Panc1 (cell line): ENCODE measurements at regions not wholly inside any gene's neighbourhood (a gene's known extent, or its start where the extent isn't known, plus 50 kb on each side); places are given as distances from the start of the nearest gene placed in this dataset.

ENCODE experiments used
- ATAC-seq: fragments of 200-7000 bp; cut with Tn5 transposase; 2 replicates; pipeline ENCODE4 v1.9.1; 2020; ENCODE audit warnings: mild to moderate bottlenecking, moderate library complexity
- BruUV-seq: library from RNA; stranded (reverse); fragments of 400-500 nt; replicated peaks from 2 replicates; lab custom pipeline; 2021; lab: Mats Ljungman, UMichigan
- CTCF ChIA-PET: fragments of 300-600 bp; sonication (Branson Sonifier 250); formaldehyde crosslinking; loops from one replicate; lab custom pipeline; 2022; ENCODE audit warnings: antibody characterized with exemption; lab: Charles Lee
- POLR2A ChIA-PET: fragments of 300-600 bp; sonication (Branson Sonifier 250); formaldehyde crosslinking; loops from one replicate; lab custom pipeline; 2022; ENCODE audit warnings: antibody characterized with exemption; lab: Charles Lee
- DNase-seq: peaks from one replicate; pipeline ENCODE4 v3.0.0-alpha.2; 2010; ENCODE audit warnings: low read depth, low spot score
- H3K27ac ChIP-seq: 2 replicates; pipeline ENCODE4 v1.5.1; 2011; ENCODE audit warnings: mild to moderate bottlenecking, low read length, inconsistent platforms
- H3K27me3 ChIP-seq: fragments of 200-500 bp; sonication (Bioruptor generic); 2 replicates; pipeline ENCODE4 v1.6.0; 2014; ENCODE audit warnings: low read length, inconsistent platforms; ENCODE audit not compliant: control insufficient read depth, insufficient read depth
- H3K36me3 ChIP-seq: fragments of 200-500 bp; sonication (Bioruptor generic); 2 replicates; pipeline ENCODE4 v1.5.1; 2014; ENCODE audit warnings: inconsistent platforms, mild to moderate bottlenecking, low read length, moderate library complexity; ENCODE audit not compliant: control insufficient read depth, insufficient read depth
- H3K4me1 ChIP-seq: 2 replicates; pipeline ENCODE4 v1.5.1; 2011; ENCODE audit warnings: inconsistent platforms, mild to moderate bottlenecking, low read length, moderate library complexity; ENCODE audit not compliant: control insufficient read depth, insufficient read depth
- H3K4me3 ChIP-seq, 2 experiments: 2 replicates each; pipeline ENCODE4 v1.5.1; 2011 to 2012; ENCODE audit warnings: low read depth in 2 of 2, low read length in 2 of 2, mild to moderate bottlenecking in 2 of 2, inconsistent platforms in 1 of 2, moderate library complexity in 1 of 2
- H3K9me3 ChIP-seq: fragments of 200-500 bp; sonication (Bioruptor generic); 2 replicates; pipeline ENCODE4 v1.5.1; 2014; ENCODE audit warnings: low read depth, mild to moderate bottlenecking, inconsistent platforms, low read length, moderate library complexity; ENCODE audit not compliant: control insufficient read depth, insufficient read depth
- CTCF ChIP-seq: fragments of 450-650 bp; IDR thresholded peaks from 2 replicates; pipeline ENCODE4 v1.5.1; 2017; ENCODE audit warnings: mild to moderate bottlenecking
- POLR2AphosphoS5 ChIP-seq: IDR thresholded peaks from 2 replicates; pipeline ENCODE4 v1.6.1; 2012; ENCODE audit warnings: mild to moderate bottlenecking, low read depth, low read length, moderate library complexity
- REST ChIP-seq, 2 experiments: IDR thresholded peaks; 2 replicates each; pipeline ENCODE4 v1.6.1; 2011 to 2012; ENCODE audit warnings: low read depth in 2 of 2, control low read depth in 1 of 2, low read length in 1 of 2, mild to moderate bottlenecking in 1 of 2, moderate library complexity in 1 of 2; ENCODE audit not compliant: insufficient read depth in 1 of 2
- SIN3A ChIP-seq: IDR thresholded peaks from 2 replicates; pipeline ENCODE4 v1.6.1; 2012; ENCODE audit warnings: low read depth, mild to moderate bottlenecking, low read length, moderate library complexity, borderline replicate concordance; ENCODE audit not compliant: insufficient read depth
- TCF7L2 ChIP-seq: IDR thresholded peaks from 2 replicates; pipeline ENCODE4 v1.6.1; 2011; ENCODE audit warnings: mild to moderate bottlenecking, low read depth, low read length, inconsistent platforms
- in situ Hi-C: cut with HindIII; loops from 2 replicates; pipeline ENCODE4 v1.10.0; 2016; ENCODE audit warnings: low sequenced_read_pairs, low pct_unique_long_range_greater_than_20kb
- intact Hi-C: fragments of 100-400 bp; cut with micrococcal nuclease; formaldehyde crosslinking; loops from one replicate; pipeline ENCODE4 v1.10.0; 2022; ENCODE audit not compliant: unreplicated experiment

GRCh38 chr11:23226331-23227077 is 366.2 kb upstream of the CCDC179 start:
- Histone ChIP-seq H3K27me3 (no peaks in the 10 kb centered on the region), H3K36me3 (no peaks in the 10 kb centered on the region), H3K27ac (no peak overlapping the region), H3K4me3 (no peak overlapping the region), H3K9me3 (no peaks in the 10 kb centered on the region), H3K4me1 (no peaks in the 10 kb centered on the region)
- intact Hi-C loops (no loop called here), in situ Hi-C loops (no loop called here)
- ChIA-PET POLR2A (no interaction called here), CTCF (no interaction called here)
- no peak for ATAC-seq
- no TSS peak for BruUV-seq
- no peak for TF ChIP-seq TCF7L2
- TF ChIP-seq REST (IDR thresholded peaks at IDR 0.05; ENCODE audit: insufficient read depth in 1 of 2, low read depth in 2 of 2, low read length in 1 of 2) = no peak
- no peak for TF ChIP-seq POLR2AphosphoS5
- no peak for TF ChIP-seq CTCF
- no peak for TF ChIP-seq SIN3A
- DNase-seq = no peak

- Histone ChIP-seq H3K36me3 (no peaks in the 10 kb centered on the region), H3K27ac (no peak overlapping the region), H3K4me3 (no peak overlapping the region), H3K9me3 (no peaks in the 10 kb centered on the region), H3K4me1 (no peaks in the 10 kb centered on the region), H3K27me3 (no peaks in the 10 kb centered on the region)
- intact Hi-C loops = no loop called here
- in situ Hi-C loops = no loop called here
- BruUV-seq = no TSS peak
- ChIA-PET CTCF (no interaction called here), POLR2A (no interaction called here)
- TF ChIP-seq TCF7L2 = no peak
- no peak for TF ChIP-seq POLR2AphosphoS5
- TF ChIP-seq SIN3A = no peak
- TF ChIP-seq REST (IDR thresholded peaks at IDR 0.05; ENCODE audit: insufficient read depth in 1 of 2, low read depth in 2 of 2, low read length in 1 of 2) = no peak
- no peak for TF ChIP-seq CTCF
- no peak for ATAC-seq
- DNase-seq = no peak
Measured at GRCh38 chr11:23227078-23227445, 366.8 kb upstream of the CCDC179 start.
